Heart left ventricle (tissue), 13 donors: ENCODE measurements at regions not wholly inside any gene's neighbourhood (a gene's known extent, or its start where the extent isn't known, plus 50 kb on each side); places are given as distances from the start of the nearest gene placed in this dataset.

ENCODE experiments used
- POLR2A ChIP-seq, 2 donors: fragments of 450-650 bp; IDR thresholded peaks; one replicate each; pipeline ENCODE4 v1.6.1; 2017; ENCODE audit warnings: antibody characterized with exemption in 2 of 2, mild to moderate bottlenecking in 2 of 2, moderate library complexity in 2 of 2
- TF ChIP-seq, protein P1 (sequence below), 12 donors: fragments of 200-600 bp; sonication (generic) in 4 of 12; IDR thresholded peaks; one replicate each; pipeline versions ENCODE4 v1.5.0 to v1.8.0; 2018 to 2022; ENCODE audit warnings: antibody characterized with exemption in 12 of 12, mild to moderate bottlenecking in 5 of 12
- donor health status: ischemic (EF 13 %, LVEDD 7.1; RV severe dilation, severe dysfunction).
- donor health status: DM: no; HTN: yes; CAD: no.
- donor health status: DM: no; HTN: no; CAD: no.
- donor health status: ischemic (EF 25% LVEDD 6.9; RV normal size, moderate dysfunction).
- donor health status: ischemic (EF 25% LVEDD 5.7; RV mildly dilated, moderate dysfunction).
- donor health status: ischemic (EF 35%, LVEDD 5.7; RV mildly dilated, moderate dysfunction).
- donor health status: nonischemic (EF 11% LVEDD 7.7; RV severe dilation, severe dysfunction).
- donor health status: DM: yes; HTN: yes; CAD: no.
- donor health status: PGD.
- donor health status: ischemic (EF 29% LVEDD 5.4; RV normal size, mild dysfunction).
- donor health status: nonischemic (EF 23%, LVEDD 6.1; RV moderate dilation, normal function).

DNA sequence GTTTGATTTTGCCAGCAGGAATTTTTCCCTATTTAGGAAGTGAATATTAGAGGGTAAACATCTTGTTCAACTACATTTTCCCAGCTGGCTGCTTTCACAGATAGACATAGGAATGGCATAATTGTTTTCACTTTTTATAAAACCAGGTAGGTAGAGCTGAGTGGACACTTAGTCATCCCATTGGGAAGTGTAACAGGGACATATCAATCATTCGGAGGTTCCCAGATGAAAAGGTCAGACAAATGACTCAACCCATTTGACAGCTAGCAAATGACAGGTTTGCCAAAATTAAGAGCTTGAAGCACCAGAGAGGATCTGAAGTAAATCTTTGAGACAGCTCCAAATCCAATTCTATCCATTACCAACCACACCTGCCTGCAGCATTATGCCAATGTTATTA is 205.3 kb downstream of the SLC39A8 start:
- TF ChIP-seq, protein P1, sequence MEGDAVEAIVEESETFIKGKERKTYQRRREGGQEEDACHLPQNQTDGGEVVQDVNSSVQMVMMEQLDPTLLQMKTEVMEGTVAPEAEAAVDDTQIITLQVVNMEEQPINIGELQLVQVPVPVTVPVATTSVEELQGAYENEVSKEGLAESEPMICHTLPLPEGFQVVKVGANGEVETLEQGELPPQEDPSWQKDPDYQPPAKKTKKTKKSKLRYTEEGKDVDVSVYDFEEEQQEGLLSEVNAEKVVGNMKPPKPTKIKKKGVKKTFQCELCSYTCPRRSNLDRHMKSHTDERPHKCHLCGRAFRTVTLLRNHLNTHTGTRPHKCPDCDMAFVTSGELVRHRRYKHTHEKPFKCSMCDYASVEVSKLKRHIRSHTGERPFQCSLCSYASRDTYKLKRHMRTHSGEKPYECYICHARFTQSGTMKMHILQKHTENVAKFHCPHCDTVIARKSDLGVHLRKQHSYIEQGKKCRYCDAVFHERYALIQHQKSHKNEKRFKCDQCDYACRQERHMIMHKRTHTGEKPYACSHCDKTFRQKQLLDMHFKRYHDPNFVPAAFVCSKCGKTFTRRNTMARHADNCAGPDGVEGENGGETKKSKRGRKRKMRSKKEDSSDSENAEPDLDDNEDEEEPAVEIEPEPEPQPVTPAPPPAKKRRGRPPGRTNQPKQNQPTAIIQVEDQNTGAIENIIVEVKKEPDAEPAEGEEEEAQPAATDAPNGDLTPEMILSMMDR (IDR thresholded peaks at IDR 0.05): no peak
- TF ChIP-seq POLR2A (IDR thresholded peaks at IDR 0.05): no peak
